Skeletal muscle tissue (tissue), 3 donors: ENCODE measurements at regions not wholly inside any gene's neighbourhood (a gene's known extent, or its start where the extent isn't known, plus 50 kb on each side); places are given as distances from the start of the nearest gene placed in this dataset.

Experiments
- H3K27ac ChIP-seq: one replicate; pipeline ENCODE4 v1.7.0; 2013; ENCODE audit warnings: mild to moderate bottlenecking, low read depth, low read length, inconsistent platforms
- H3K27me3 ChIP-seq, 3 donors: one replicate each; pipeline ENCODE4 v1.7.0; 2013; ENCODE audit warnings: low read length in 3 of 3; ENCODE audit not compliant: control insufficient read depth in 3 of 3, insufficient read depth in 3 of 3
- H3K36me3 ChIP-seq, 3 donors: one replicate each; pipeline ENCODE4 v1.7.0; 2013; ENCODE audit warnings: low read length in 3 of 3; ENCODE audit not compliant: control insufficient read depth in 3 of 3, insufficient read depth in 3 of 3
- H3K4me1 ChIP-seq, 3 donors: one replicate each; pipeline ENCODE4 v1.7.0; 2013; ENCODE audit warnings: low read length in 3 of 3, mild to moderate bottlenecking in 3 of 3; ENCODE audit not compliant: control insufficient read depth in 3 of 3, insufficient read depth in 3 of 3
- H3K4me3 ChIP-seq, 3 donors: one replicate each; pipeline ENCODE4 v1.7.0; 2013; ENCODE audit warnings: low read length in 3 of 3
- H3K9ac ChIP-seq, 3 donors: one replicate each; pipeline ENCODE4 v1.7.0; 2013; ENCODE audit warnings: low read length in 3 of 3, mild to moderate bottlenecking in 3 of 3, moderate library complexity in 2 of 3, low read depth in 1 of 3
- H3K9me3 ChIP-seq, 3 donors: one replicate each; pipeline ENCODE4 v1.7.0; 2013; ENCODE audit warnings: low read length in 3 of 3; ENCODE audit not compliant: control insufficient read depth in 3 of 3
- donor health status: Osteomylitis.

GRCh38 chr6:53744321-53744720 lies 50.5 kb upstream of the LRRC1 start:
- Histone ChIP-seq H3K27ac (no peak overlapping the region), H3K27me3 (no peaks in the 10 kb centered on the region), H3K4me1 (no peaks in the 10 kb centered on the region), H3K4me3 (no peak overlapping the region), H3K9me3 (no peaks in the 10 kb centered on the region), H3K36me3 (no peaks in the 10 kb centered on the region), H3K9ac (no peak overlapping the region)

DNA sequence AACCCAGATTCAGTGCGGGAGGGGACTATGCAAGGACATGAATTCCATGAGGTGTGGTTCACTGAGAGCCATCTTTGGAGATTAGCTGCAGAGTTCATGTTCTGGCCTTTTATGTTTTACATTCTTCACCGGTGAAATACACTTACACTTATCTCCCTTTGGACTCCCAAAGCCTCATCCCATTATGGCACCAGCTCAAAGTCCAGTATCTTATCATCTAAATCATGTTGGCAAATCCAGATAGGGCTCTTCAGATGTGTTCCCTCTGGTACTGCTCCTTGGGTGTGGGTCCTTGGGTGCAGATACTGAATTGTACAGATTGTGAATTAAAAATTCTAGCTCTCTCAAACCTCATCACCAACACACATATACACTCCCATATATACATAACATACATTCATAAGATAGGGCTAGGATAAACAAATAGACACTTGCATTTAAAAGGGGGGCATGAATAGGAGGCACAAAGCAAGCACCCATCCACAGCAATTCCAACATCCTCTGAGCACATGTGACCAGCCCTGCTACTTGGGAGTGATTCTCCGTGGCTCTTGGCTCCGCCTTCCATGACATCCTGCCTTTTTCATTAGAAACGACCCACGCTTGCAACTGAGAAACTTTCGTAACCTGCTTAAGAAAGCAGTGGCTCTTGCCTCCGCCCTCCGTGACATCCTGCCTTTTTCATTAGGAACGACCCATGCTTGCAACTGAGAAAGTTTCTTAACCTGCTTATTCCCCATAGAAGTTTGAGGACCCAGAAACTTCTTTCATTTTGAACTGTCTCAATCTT lies 53.6 kb upstream of the LRRC1 start:
- Histone ChIP-seq H3K4me1 (no peaks in the 10 kb centered on the region), H3K27me3 (no peaks in the 10 kb centered on the region), H3K9me3 (no peaks in the 10 kb centered on the region), H3K9ac (no peak overlapping the region), H3K4me3 (no peak overlapping the region), H3K27ac (no peak overlapping the region), H3K36me3 (no peaks in the 10 kb centered on the region)

DNA sequence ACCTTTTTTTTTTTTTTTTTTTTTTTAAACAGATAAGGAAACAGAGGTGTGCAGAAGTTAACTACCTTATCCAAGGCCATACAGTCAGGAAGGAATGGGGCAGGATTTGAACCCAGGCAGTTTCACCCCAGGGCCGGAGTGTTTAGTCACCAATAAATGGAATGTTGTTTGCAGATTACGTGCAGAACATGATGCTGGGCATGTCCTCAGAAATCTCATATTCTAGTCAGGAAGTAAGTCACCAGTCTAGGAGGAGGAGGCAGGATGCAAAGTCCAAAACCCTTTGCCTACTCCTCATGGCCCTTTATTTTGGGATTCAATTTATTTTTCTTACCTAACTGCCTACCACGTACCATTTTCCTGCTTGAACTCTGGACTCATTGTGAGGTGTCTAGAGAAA lies 57.1 kb upstream of the LRRC1 start:
- no peaks in the 10 kb centered on the region for H3K27me3 ChIP-seq
- no peak overlapping the region for H3K4me3 ChIP-seq
- no peaks in the 10 kb centered on the region for H3K9me3 ChIP-seq
- H3K27ac ChIP-seq: no peak overlapping the region
- no peaks in the 10 kb centered on the region for H3K36me3 ChIP-seq
- H3K4me1 ChIP-seq: no peaks in the 10 kb centered on the region
- H3K9ac ChIP-seq: no peak overlapping the region

GRCh38 chr6:53735896-53736295 lies 58.9 kb upstream of the LRRC1 start:
- H3K36me3 ChIP-seq: no peaks in the 10 kb centered on the region
- H3K4me1 ChIP-seq: no peaks in the 10 kb centered on the region
- H3K4me3 ChIP-seq: no peak overlapping the region
- H3K27me3 ChIP-seq: no peaks in the 10 kb centered on the region
- no peaks in the 10 kb centered on the region for H3K9me3 ChIP-seq
- no peak overlapping the region for H3K9ac ChIP-seq
- no peak overlapping the region for H3K27ac ChIP-seq

DNA sequence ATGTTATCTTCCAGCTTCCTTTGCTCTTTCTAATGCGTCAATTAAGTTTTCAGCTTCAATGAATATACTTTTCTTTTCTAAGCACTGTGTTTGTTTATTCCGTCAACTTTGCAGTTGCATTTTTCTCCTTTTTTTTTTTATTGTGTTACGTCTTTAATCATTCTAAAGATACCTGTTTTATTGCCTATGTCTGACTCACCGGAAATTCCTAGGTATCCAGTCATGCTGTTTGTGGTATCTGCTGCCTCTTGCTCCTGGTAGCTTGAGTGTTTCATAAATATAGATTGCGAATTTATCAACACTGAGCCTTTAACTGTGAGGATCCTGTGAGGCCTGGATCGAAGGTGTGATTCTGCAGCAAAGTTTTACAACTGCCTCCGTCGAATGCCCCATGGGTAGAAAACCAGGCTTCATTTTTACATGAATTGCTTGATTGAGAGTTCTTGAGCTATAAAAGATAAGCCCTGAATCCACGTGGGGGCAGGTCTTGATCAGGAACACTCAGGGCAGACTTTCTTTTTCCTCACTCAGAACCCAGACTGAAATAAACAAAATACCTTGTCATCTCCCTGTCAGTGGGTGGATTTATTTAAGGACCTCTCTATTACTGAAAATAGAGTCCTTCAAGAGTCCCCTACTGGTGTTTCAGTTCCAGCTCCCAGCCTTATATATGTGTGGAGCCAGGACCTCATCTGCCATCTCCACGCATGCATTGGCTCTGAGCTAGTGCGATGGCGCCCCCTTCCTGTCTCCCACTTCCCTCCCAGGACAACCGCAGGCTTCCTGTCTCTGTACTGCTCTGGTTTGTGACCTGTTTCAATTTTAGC lies 60.1 kb upstream of the LRRC1 start:
- Histone ChIP-seq H3K9me3 (no peaks in the 10 kb centered on the region), H3K27me3 (no peaks in the 10 kb centered on the region), H3K27ac (no peak overlapping the region), H3K36me3 (no peaks in the 10 kb centered on the region), H3K4me3 (no peak overlapping the region), H3K9ac (no peak overlapping the region), H3K4me1 (no peaks in the 10 kb centered on the region)

DNA sequence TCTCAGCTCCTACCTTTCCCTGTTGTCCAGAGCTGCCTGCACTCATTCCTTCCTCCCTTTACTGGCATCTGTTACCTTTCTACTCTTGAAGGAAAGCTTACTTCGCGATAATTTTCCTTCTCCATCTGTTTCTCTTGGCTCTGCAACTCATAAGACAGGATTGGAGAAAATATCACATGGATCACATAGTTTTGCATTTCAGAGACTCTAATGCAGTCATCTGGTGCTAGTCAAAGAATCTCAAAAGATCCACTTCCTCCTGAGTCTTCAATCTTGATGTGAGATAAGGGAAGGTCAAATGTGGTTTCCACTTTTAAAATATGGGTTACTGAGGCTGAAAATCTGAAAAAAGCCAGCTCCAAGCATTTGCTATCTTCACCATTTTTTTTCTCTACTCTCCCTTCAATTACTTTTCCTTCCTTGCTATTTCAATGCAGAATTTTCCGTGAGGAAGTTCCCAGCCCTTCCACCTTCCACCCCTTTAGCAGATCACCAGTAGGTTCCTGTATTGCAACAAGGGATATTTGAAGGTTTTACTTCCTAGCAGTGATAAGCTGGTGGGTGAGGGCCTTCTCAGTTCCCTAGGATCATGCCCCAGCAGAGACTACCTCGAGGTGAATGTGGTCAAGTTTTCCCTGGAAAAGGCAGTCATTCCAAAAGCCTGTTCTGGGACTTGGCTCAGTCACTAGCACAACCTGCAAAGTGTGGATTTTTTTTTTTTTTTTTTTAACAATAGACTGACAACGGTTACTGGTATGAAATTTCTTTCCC lies 62.8 kb upstream of the LRRC1 start:
- Histone ChIP-seq H3K4me1 (no peaks in the 10 kb centered on the region), H3K9ac (no peak overlapping the region), H3K27me3 (no peaks in the 10 kb centered on the region), H3K9me3 (no peaks in the 10 kb centered on the region), H3K4me3 (no peak overlapping the region), H3K27ac (no peak overlapping the region), H3K36me3 (no peaks in the 10 kb centered on the region)

DNA sequence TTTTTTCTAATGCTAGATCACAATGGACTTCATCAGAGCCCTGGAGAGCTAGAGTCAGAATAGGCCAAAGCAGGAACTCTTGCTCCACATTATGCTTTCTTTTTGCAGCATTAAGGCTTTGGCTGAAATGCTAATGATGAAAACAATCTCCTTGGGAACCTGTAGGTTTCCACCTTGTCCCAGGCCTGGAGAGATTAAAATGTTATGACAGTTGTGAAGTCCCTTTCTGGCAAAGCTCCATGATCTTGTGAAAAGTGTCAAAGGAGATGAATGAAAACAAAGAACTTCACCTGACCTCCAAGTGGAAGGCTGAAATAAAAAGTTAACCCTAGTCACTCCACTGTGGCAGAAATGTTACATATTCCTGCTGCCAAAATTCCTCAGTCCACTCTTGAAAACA lies 64.0 kb upstream of the LRRC1 start:
- Histone ChIP-seq H3K9me3 (no peaks in the 10 kb centered on the region), H3K27me3 (no peaks in the 10 kb centered on the region), H3K9ac (no peak overlapping the region), H3K36me3 (no peaks in the 10 kb centered on the region), H3K27ac (no peak overlapping the region), H3K4me3 (no peak overlapping the region), H3K4me1 (peaks cover 0 to 5% (median 0%) of the 10 kb centered on the region in 3 donors)

DNA sequence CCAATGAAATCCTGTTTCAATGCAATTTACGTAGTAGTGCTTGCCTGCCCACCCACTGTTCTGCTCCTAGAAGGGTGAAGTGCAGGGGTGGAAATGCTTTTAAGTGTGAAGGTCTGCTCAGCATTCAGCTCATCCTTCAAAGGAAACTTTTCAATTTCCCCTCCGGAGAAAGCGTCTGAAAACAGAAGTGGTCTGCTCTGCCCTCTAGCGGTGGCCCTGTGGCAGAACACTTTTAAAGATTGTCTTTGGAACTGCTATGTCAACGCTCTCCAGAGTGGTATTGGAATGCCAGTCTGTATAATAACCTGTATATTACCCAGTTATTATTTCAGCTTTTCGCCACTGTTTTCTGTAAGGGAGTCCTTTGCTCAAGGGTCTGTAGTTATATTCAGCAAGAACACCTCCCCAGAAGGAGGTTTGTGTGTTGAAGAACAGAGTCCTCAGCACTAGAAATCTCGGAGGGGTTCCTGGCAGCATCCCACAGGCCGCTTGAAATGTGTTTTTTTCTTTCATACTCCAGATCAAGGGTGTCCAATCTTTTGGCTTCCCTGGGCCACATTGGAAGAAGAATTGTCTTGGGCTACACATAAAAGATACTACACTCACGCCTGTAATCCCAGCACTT lies 63.1 kb upstream of the KLHL31 start:
- Histone ChIP-seq H3K9me3 (no peaks in the 10 kb centered on the region), H3K4me3 (no peak overlapping the region), H3K9ac (no peak overlapping the region), H3K36me3 (no peaks in the 10 kb centered on the region), H3K27ac (no peak overlapping the region), H3K27me3 (no peaks in the 10 kb centered on the region), H3K4me1 (peaks cover 0 to 5% (median 0%) of the 10 kb centered on the region in 3 donors)

- Histone ChIP-seq H3K27ac (no peak overlapping the region), H3K9me3 (no peaks in the 10 kb centered on the region), H3K9ac (no peak overlapping the region), H3K36me3 (no peaks in the 10 kb centered on the region), H3K4me3 (no peak overlapping the region), H3K4me1 (peaks cover 0 to 5% (median 0%) of the 10 kb centered on the region in 3 donors), H3K27me3 (no peaks in the 10 kb centered on the region)
Observed at GRCh38 chr6:53727748-53728147, 62.2 kb upstream of the KLHL31 start.
